Limb (tissue), 2 donors: ENCODE measurements at regions not wholly inside any gene's neighbourhood (a gene's known extent, or its start where the extent isn't known, plus 50 kb on each side); places are given as distances from the start of the nearest gene placed in this dataset.
"Not testable (repeated sequence)": the region's sequence is repeated elsewhere in the genome, so short reads cannot be mapped to it uniquely, and the experiment has no call there.

Experiments used
- DNase-seq, 2 donors: peaks; one replicate each; pipeline ENCODE4 v3.0.0-alpha.2; 2016; ENCODE audit errors: extremely low spot score in 2 of 2

GRCh38 chr1:116851189-116851588 lies 58.5 kb upstream of the PTGFRN start:
- DNase-seq, result not testable (repeated sequence)

GRCh38 chr1:116851846-116852245 lies 57.9 kb upstream of the PTGFRN start:
- DNase-seq, result no peak

- no peak for DNase-seq
Observed at GRCh38 chr1:116852367-116852766, 57.3 kb upstream of the PTGFRN start.

- DNase-seq, result no peak
Observed at GRCh38 chr1:116852910-116853309, 56.8 kb upstream of the PTGFRN start.

- no peak for DNase-seq
Observed at GRCh38 chr1:116853680-116854402, 55.9 kb upstream of the PTGFRN start.

GRCh38 chr1:116854403-116854690 lies 55.4 kb upstream of the PTGFRN start:
- no peak for DNase-seq

- no peak for DNase-seq
Observed at GRCh38 chr1:116854716-116855115, 55.0 kb upstream of the PTGFRN start.

- peak; percentile 62 to 70 for DNase-seq
Observed at GRCh38 chr1:116855191-116855619, 54.5 kb upstream of the PTGFRN start.

GRCh38 chr1:116855773-116856201 lies 53.9 kb upstream of the PTGFRN start:
- DNase-seq, result peak; percentile 53 to 90

- no peak for DNase-seq
Observed at GRCh38 chr1:116856312-116856711, 53.4 kb upstream of the PTGFRN start.

GRCh38 chr1:116857092-116857491 lies 52.6 kb upstream of the PTGFRN start:
- no peak for DNase-seq
